GM10266 (cell line): ENCODE measurements at regions not wholly inside any gene's neighbourhood (a gene's known extent, or its start where the extent isn't known, plus 50 kb on each side); places are given as distances from the start of the nearest gene placed in this dataset.

Experiments used
- DNase-seq: peaks from one replicate; pipeline ENCODE4 v3.0.0; 2012; ENCODE audit errors: extremely low spot score
- CTCF ChIP-seq: IDR thresholded peaks from 2 replicates; pipeline ENCODE4 v1.5.1; 2012; ENCODE audit warnings: mild to moderate bottlenecking, low read depth; ENCODE audit not compliant: control insufficient read depth, insufficient read depth; ENCODE audit errors: missing control alignments

GRCh38 chr7:41261080-41261479 lies 441.8 kb downstream of the INHBA start:
- TF ChIP-seq CTCF = no peak
- DNase-seq = no peak

GRCh38 chr7:41257660-41258059 lies 445.2 kb downstream of the INHBA start:
- TF ChIP-seq CTCF = no peak
- no peak for DNase-seq

GRCh38 chr7:41256186-41256945 lies 446.5 kb downstream of the INHBA start:
- TF ChIP-seq CTCF = no peak
- no peak for DNase-seq

GRCh38 chr7:41255716-41256115 lies 447.2 kb downstream of the INHBA start:
- no peak for DNase-seq
- TF ChIP-seq CTCF = no peak

- no peak for DNase-seq
- TF ChIP-seq CTCF = no peak
Observed at GRCh38 chr7:41255113-41255512, 447.8 kb downstream of the INHBA start.

- no peak for DNase-seq
- TF ChIP-seq CTCF = no peak
Observed at GRCh38 chr7:41252957-41253356, 449.9 kb downstream of the INHBA start.

- DNase-seq = no peak
- TF ChIP-seq CTCF = no peak
Observed at GRCh38 chr7:41252551-41252950, 450.3 kb downstream of the INHBA start.
